Neural progenitor cell (in vitro differentiated cells): ENCODE measurements at regions not wholly inside any gene's neighbourhood (a gene's known extent, or its start where the extent isn't known, plus 50 kb on each side); places are given as distances from the start of the nearest gene placed in this dataset.
"Not testable (repeated sequence)": the region's sequence is repeated elsewhere in the genome, so short reads cannot be mapped to it uniquely, and the experiment has no call there.

ENCODE experiments used
- EZH2 ChIP-seq: fragments of 200-600 bp; sonication (generic); IDR thresholded peaks from 2 replicates; pipeline ENCODE4 v1.6.1; 2017; ENCODE audit warnings: antibody characterized with exemption, mild to moderate bottlenecking, moderate library complexity
- EZH2phosphoT487 ChIP-seq: fragments of 200-600 bp; sonication (generic); IDR thresholded peaks from 2 replicates; pipeline ENCODE4 v1.6.1; 2017; ENCODE audit warnings: antibody characterized with exemption
- TF ChIP-seq, protein P1 (sequence below): fragments of 200-600 bp; sonication (generic); IDR thresholded peaks from 2 replicates; pipeline ENCODE4 v1.5.1; 2017; ENCODE audit warnings: antibody characterized with exemption, mild to moderate bottlenecking

DNA sequence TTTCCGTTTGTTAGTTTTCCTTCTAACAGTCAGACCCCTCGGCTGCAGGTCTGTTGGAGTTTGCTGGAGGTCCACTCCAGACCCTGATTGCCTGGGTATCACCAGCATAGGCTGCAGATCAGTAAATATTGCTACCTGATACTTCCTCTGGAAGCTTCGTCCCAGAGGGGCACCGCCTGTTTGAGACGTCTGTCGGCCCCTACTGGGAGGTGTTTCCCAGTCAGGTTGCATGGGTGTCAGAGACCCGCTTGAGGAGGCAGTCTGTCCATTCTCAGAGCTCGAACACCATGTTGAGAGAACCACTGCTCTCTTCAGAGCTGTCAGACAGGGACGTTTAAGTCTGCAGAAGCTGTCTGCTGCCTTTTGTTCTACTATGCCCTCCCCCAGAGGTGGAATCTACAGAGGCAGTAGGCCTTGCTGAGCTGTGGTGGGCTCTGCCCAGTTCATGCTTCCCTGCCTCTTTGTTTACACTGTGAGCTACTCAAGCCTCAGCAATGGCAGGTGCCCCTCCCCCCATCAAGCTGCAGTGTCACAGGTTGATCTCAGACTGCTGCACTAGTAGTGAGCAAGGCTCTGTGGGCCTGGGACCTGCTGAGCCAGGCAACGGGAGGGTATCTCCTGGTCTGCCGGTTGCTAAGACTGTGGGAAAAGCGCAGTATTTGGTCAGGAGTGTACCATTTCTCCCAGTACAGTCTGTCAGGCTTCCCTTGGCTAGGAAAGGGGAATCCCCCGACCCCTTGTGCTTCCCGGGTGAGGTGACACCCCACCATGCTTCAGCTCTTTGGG is 74.4 kb upstream of the TOP3B start:
- TF ChIP-seq, protein P1, sequence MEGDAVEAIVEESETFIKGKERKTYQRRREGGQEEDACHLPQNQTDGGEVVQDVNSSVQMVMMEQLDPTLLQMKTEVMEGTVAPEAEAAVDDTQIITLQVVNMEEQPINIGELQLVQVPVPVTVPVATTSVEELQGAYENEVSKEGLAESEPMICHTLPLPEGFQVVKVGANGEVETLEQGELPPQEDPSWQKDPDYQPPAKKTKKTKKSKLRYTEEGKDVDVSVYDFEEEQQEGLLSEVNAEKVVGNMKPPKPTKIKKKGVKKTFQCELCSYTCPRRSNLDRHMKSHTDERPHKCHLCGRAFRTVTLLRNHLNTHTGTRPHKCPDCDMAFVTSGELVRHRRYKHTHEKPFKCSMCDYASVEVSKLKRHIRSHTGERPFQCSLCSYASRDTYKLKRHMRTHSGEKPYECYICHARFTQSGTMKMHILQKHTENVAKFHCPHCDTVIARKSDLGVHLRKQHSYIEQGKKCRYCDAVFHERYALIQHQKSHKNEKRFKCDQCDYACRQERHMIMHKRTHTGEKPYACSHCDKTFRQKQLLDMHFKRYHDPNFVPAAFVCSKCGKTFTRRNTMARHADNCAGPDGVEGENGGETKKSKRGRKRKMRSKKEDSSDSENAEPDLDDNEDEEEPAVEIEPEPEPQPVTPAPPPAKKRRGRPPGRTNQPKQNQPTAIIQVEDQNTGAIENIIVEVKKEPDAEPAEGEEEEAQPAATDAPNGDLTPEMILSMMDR, result not testable (repeated sequence)
- TF ChIP-seq EZH2, EZH2phosphoT487: not testable (repeated sequence)
